Endodermal cell (in vitro differentiated cells): ENCODE measurements at regions not wholly inside any gene's neighbourhood (a gene's known extent, or its start where the extent isn't known, plus 50 kb on each side); places are given as distances from the start of the nearest gene placed in this dataset.

ENCODE experiments used
- DNase-seq: peaks from one replicate; pipeline ENCODE4 v3.0.0-alpha.2; 2017
- H3K27ac ChIP-seq: 2 replicates; pipeline ENCODE4 v1.5.1; 2013; ENCODE audit warnings: mild to moderate bottlenecking, low read depth, low read length, moderate library complexity
- H3K27me3 ChIP-seq: 2 replicates; pipeline ENCODE4 v1.6.1; 2013; ENCODE audit warnings: mild to moderate bottlenecking, low read length, moderate library complexity; ENCODE audit not compliant: insufficient read depth, control insufficient read depth, poor library complexity, severe bottlenecking
- H3K36me3 ChIP-seq: 2 replicates; pipeline ENCODE4 v1.7.0; 2013; ENCODE audit warnings: mild to moderate bottlenecking, low read length, moderate library complexity; ENCODE audit not compliant: control insufficient read depth, insufficient read depth
- H3K4me1 ChIP-seq: one replicate; pipeline ENCODE4 v1.7.0; 2013; ENCODE audit warnings: low read length; ENCODE audit not compliant: control insufficient read depth, insufficient read depth
- H3K4me3 ChIP-seq: 2 replicates; pipeline ENCODE4 v1.5.1; 2013; ENCODE audit warnings: mild to moderate bottlenecking, low read length, moderate library complexity
- H3K9ac ChIP-seq: 2 replicates; pipeline ENCODE4 v1.6.1; 2013; ENCODE audit warnings: mild to moderate bottlenecking, low read length, moderate library complexity; ENCODE audit not compliant: poor library complexity, severe bottlenecking; ENCODE audit errors: extremely low read depth
- H3K9me3 ChIP-seq: 2 replicates; pipeline ENCODE4 v1.6.1; 2013; ENCODE audit warnings: mild to moderate bottlenecking, low read length, moderate library complexity; ENCODE audit not compliant: control insufficient read depth
- H3K27ac Mint-ChIP-seq: 2 replicates; pipeline ENCODE4 v1.8.0; 2020; ENCODE audit warnings: mixed read lengths
- H3K27me3 Mint-ChIP-seq: 2 replicates; pipeline ENCODE4 v1.8.0; 2021; ENCODE audit warnings: mild to moderate bottlenecking, mixed read lengths; ENCODE audit not compliant: insufficient read depth
- H3K36me3 Mint-ChIP-seq: 2 replicates; pipeline ENCODE4 v1.8.0; 2020; ENCODE audit warnings: low read depth, mixed read lengths
- H3K4me1 Mint-ChIP-seq: 2 replicates; pipeline ENCODE4 v1.8.0; 2020; ENCODE audit warnings: mixed read lengths
- H3K4me3 Mint-ChIP-seq: 2 replicates; pipeline ENCODE4 v1.8.0; 2020; ENCODE audit warnings: mild to moderate bottlenecking, moderate library complexity, mixed read lengths
- H3K9me3 Mint-ChIP-seq: 2 replicates; pipeline ENCODE4 v1.8.0; 2020; ENCODE audit warnings: mild to moderate bottlenecking, mixed read lengths
- CTCF ChIP-seq: fragments of 200-600 bp; sonication (generic); conservative IDR thresholded peaks from 2 replicates; pipeline ENCODE4 v1.5.0; 2021; ENCODE audit warnings: antibody characterized with exemption, mild to moderate bottlenecking
- WGBS, 2 experiments: methylation state at CpG; one replicate each; pipeline versions ENCODE4 v1.1.5 to v1.1.7; 2013; ENCODE audit warnings: missing lambda C conversion rate in 2 of 2, mixed read lengths in 1 of 2; ENCODE audit not compliant: insufficient coverage in 1 of 2, insufficient read length in 1 of 2; 5-methylcytosine and 5-hydroxymethylcytosine counted together

DNA sequence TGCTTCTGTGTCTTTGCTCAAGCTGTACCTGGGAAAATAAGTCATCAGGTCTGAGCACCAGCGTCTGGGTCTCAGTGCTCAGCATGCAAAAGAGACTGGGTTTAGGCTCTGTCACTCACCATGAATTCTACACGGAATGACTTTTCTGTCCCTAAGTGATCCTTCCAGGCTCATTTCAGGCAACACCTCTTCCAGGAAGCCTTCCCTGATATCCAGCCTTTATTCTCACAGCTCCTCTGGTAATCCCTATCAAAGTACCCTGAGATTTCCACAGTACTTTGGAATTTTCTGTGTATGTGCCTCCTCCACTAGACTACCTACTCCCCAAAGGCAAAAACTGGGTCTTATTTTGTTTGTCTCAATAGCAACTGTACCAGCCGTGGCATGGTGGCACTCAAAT lies 92.7 kb upstream of the BOD1 start:
- Mint-ChIP-seq H3K4me3 (no peak overlapping the region), H3K4me1 (peaks cover 6% of the 10 kb centered on the region), H3K27ac (no peak overlapping the region), H3K9me3 (no peaks in the 10 kb centered on the region), H3K27me3 (no peaks in the 10 kb centered on the region), H3K36me3 (peaks cover 10% of the 10 kb centered on the region)
- no peak overlapping the region for H3K27ac ChIP-seq
- no peaks in the 10 kb centered on the region for H3K27me3 ChIP-seq
- 89 to 100% methylated on average over 3 of the region's 3 CpGs for WGBS, 2 experiments
- H3K36me3 ChIP-seq = no peaks in the 10 kb centered on the region
- H3K4me1 ChIP-seq = no peaks in the 10 kb centered on the region
- DNase-seq = no peak
- no peak for TF ChIP-seq CTCF
- no peak overlapping the region for H3K4me3 ChIP-seq
- H3K9ac ChIP-seq = no peak overlapping the region
- H3K9me3 ChIP-seq = no peaks in the 10 kb centered on the region

DNA sequence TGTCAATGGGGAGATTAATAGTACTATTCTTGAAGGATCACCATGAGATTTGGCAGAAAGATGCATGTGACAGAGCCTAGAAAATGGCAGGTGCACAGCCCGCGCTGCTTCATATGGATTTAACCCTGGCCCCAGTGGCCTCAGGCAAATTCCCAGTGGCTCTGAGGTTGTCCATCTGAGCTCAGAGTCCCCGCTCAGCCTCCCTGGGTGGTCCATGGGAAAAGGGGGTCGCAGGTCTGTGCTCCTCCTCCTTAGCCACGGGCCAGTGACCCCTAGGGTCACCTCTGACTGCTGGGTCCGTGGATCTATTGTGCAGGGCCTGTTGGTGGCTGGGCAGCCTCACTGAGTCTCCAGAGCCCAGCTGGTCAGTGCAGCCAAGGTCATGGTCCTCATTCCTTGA lies 93.3 kb upstream of the BOD1 start:
- 83 to 90% methylated on average over 4 to 6 of the region's 6 CpGs for WGBS, 2 experiments
- Mint-ChIP-seq H3K27ac (no peak overlapping the region), H3K4me3 (no peak overlapping the region), H3K36me3 (peaks cover 12% of the 10 kb centered on the region), H3K4me1 (peaks cover 6% of the 10 kb centered on the region), H3K27me3 (no peaks in the 10 kb centered on the region), H3K9me3 (no peaks in the 10 kb centered on the region)
- H3K9ac ChIP-seq = no peak overlapping the region
- DNase-seq = no peak
- H3K27ac ChIP-seq = no peak overlapping the region
- H3K9me3 ChIP-seq = no peaks in the 10 kb centered on the region
- H3K4me1 ChIP-seq = no peaks in the 10 kb centered on the region
- no peak for TF ChIP-seq CTCF
- H3K4me3 ChIP-seq = no peak overlapping the region
- H3K36me3 ChIP-seq = no peaks in the 10 kb centered on the region
- H3K27me3 ChIP-seq = no peaks in the 10 kb centered on the region

- H3K36me3 Mint-ChIP-seq = peaks cover 16% of the 10 kb centered on the region
- Histone ChIP-seq H3K4me3 (no peak overlapping the region), H3K9ac (no peak overlapping the region), H3K36me3 (no peaks in the 10 kb centered on the region), H3K27me3 (no peaks in the 10 kb centered on the region), H3K9me3 (no peaks in the 10 kb centered on the region), H3K27ac (no peak overlapping the region), H3K4me1 (no peaks in the 10 kb centered on the region)
- no peak for DNase-seq
- H3K27me3 Mint-ChIP-seq = no peaks in the 10 kb centered on the region
- WGBS, 2 experiments = 94 to 96% methylated on average over 2 to 7 of the region's 7 CpGs
- H3K4me3 Mint-ChIP-seq = no peak overlapping the region
- H3K27ac Mint-ChIP-seq = no peak overlapping the region
- no peak for TF ChIP-seq CTCF
- peaks cover 6% of the 10 kb centered on the region for H3K4me1 Mint-ChIP-seq
- H3K9me3 Mint-ChIP-seq = no peaks in the 10 kb centered on the region
Measured at GRCh38 chr5:173710528-173710927, 94.1 kb upstream of the BOD1 start.
